IMR-90 (cell line): ENCODE measurements at regions not wholly inside any gene's neighbourhood (a gene's known extent, or its start where the extent isn't known, plus 50 kb on each side); places are given as distances from the start of the nearest gene placed in this dataset.
A peak's percentile ranks its signal among the peaks of the same experiment; 100 is the strongest.

Experiments
- ATAC-seq: fragments of 200-7000 bp; cut with Tn5 transposase; 2 replicates; pipeline ENCODE4 v1.9.1; 2020; ENCODE audit warnings: low read depth, mild to moderate bottlenecking, moderate library complexity
- BruUV-seq: library from RNA; stranded (reverse); fragments of 400-500 nt; replicated peaks from 2 replicates; lab custom pipeline; 2021; lab: Mats Ljungman, UMichigan
- CTCF ChIA-PET: fragments of 300-600 bp; formaldehyde crosslinking; extraction: SDS; loops from one replicate; lab custom pipeline; 2021; ENCODE audit warnings: antibody characterized with exemption; lab: Yijun Ruan, JAX
- POLR2A ChIA-PET: fragments of 300-600 bp; sonication (Branson Sonifier 250); formaldehyde crosslinking; loops from one replicate; lab custom pipeline; 2022; ENCODE audit warnings: antibody characterized with exemption; ENCODE audit not compliant: unreplicated experiment; lab: Charles Lee
- DNase-seq: peaks from one replicate; pipeline ENCODE4 v3.0.0; 2013
- H2AFZ ChIP-seq: replicated peaks from 2 replicates; pipeline ENCODE3; 2013; ENCODE audit warnings: low read length, mild to moderate bottlenecking; ENCODE audit not compliant: poor library complexity
- H2AK5ac ChIP-seq: 2 replicates; pipeline ENCODE4 v1.6.1; 2013; ENCODE audit warnings: low read depth, low read length, inconsistent platforms
- H2AK9ac ChIP-seq: replicated peaks from 2 replicates; pipeline ENCODE3; 2013; ENCODE audit warnings: mild to moderate bottlenecking, low read depth, low read length, moderate library complexity; ENCODE audit not compliant: poor library complexity
- H2BK120ac ChIP-seq: 2 replicates; pipeline ENCODE4 v1.6.1; 2013; ENCODE audit warnings: low read depth, low read length, inconsistent platforms
- H2BK15ac ChIP-seq: 3 replicates; pipeline ENCODE4 v1.6.1; 2013; ENCODE audit warnings: low read depth, low read length, inconsistent platforms
- H2BK20ac ChIP-seq: 2 replicates; pipeline ENCODE4 v1.6.1; 2013; ENCODE audit warnings: low read depth, mild to moderate bottlenecking, inconsistent platforms, low read length, moderate library complexity
- H2BK5ac ChIP-seq: 2 replicates; pipeline ENCODE4 v1.6.1; 2013; ENCODE audit warnings: mild to moderate bottlenecking, low read depth, low read length, inconsistent platforms; ENCODE audit not compliant: poor library complexity, severe bottlenecking
- H3K14ac ChIP-seq: replicated peaks from 2 replicates; pipeline ENCODE4 v1.6.1; 2013; ENCODE audit warnings: low read depth, low read length, inconsistent platforms
- H3K18ac ChIP-seq: 2 replicates; pipeline ENCODE4 v1.6.1; 2013; ENCODE audit warnings: low read depth, low read length, control low read depth
- H3K23ac ChIP-seq: 2 replicates; pipeline ENCODE4 v1.6.1; 2013; ENCODE audit warnings: low read depth, low read length, inconsistent platforms
- H3K27ac ChIP-seq: 2 replicates; pipeline ENCODE4 v1.5.1; 2013; ENCODE audit warnings: mild to moderate bottlenecking, control low read depth, low read length; ENCODE audit not compliant: insufficient read depth
- H3K27me3 ChIP-seq: 2 replicates; pipeline ENCODE4 v1.6.1; 2013; ENCODE audit warnings: low read length; ENCODE audit not compliant: control insufficient read depth, insufficient read depth
- H3K36me3 ChIP-seq: 2 replicates; pipeline ENCODE4 v1.6.1; 2013; ENCODE audit warnings: low read length, mixed read lengths; ENCODE audit not compliant: control insufficient read depth, insufficient read depth
- H3K4ac ChIP-seq: 2 replicates; pipeline ENCODE4 v1.6.1; 2013; ENCODE audit warnings: low read depth, low read length, inconsistent platforms
- H3K4me1 ChIP-seq: 2 replicates; pipeline ENCODE4 v1.6.1; 2013; ENCODE audit warnings: low read length, mixed read lengths; ENCODE audit not compliant: control insufficient read depth, insufficient read depth
- H3K4me2 ChIP-seq: 2 replicates; pipeline ENCODE4 v1.6.1; 2013; ENCODE audit warnings: low read depth, mild to moderate bottlenecking, control low read depth, low read length, moderate library complexity
- H3K4me3 ChIP-seq: 2 replicates; pipeline ENCODE4 v1.5.1; 2013; ENCODE audit warnings: low read depth, mild to moderate bottlenecking, control low read depth, low read length, moderate library complexity; ENCODE audit not compliant: insufficient read depth
- H3K56ac ChIP-seq: 2 replicates; pipeline ENCODE4 v1.6.1; 2013; ENCODE audit warnings: low read length, inconsistent platforms; ENCODE audit not compliant: insufficient read depth; ENCODE audit errors: extremely low read depth
- H3K79me1 ChIP-seq, 2 experiments: 2 replicates each; pipeline ENCODE4 v1.6.1; 2013; ENCODE audit warnings: low read length in 2 of 2, inconsistent platforms in 1 of 2, low read depth in 1 of 2
- H3K9ac ChIP-seq: 2 replicates; pipeline ENCODE4 v1.6.1; 2013; ENCODE audit warnings: low read depth, low read length, control low read depth
- H3K9me1 ChIP-seq: 2 replicates; pipeline ENCODE4 v1.6.1; 2013; ENCODE audit warnings: low read length, inconsistent platforms; ENCODE audit not compliant: insufficient read depth
- H3K9me3 ChIP-seq: 2 replicates; pipeline ENCODE4 v1.6.1; 2013; ENCODE audit warnings: low read length; ENCODE audit not compliant: control insufficient read depth, insufficient read depth
- H4K20me1 ChIP-seq: 2 replicates; pipeline ENCODE4 v1.6.1; 2013; ENCODE audit warnings: low read length, inconsistent platforms; ENCODE audit not compliant: insufficient read depth
- H4K5ac ChIP-seq: 2 replicates; pipeline ENCODE4 v1.6.1; 2013; ENCODE audit warnings: mild to moderate bottlenecking, low read depth, low read length, control low read depth
- H4K8ac ChIP-seq, 2 experiments: 2 replicates each; pipeline ENCODE4 v1.6.1; 2013; ENCODE audit warnings: low read depth in 2 of 2, low read length in 2 of 2, control low read depth in 1 of 2, inconsistent platforms in 1 of 2
- H4K91ac ChIP-seq: 2 replicates; pipeline ENCODE4 v1.6.1; 2013; ENCODE audit warnings: low read depth, low read length, inconsistent platforms; ENCODE audit not compliant: insufficient read depth
- BHLHE40 ChIP-seq: fragments of 150-350 bp; IDR thresholded peaks from 2 replicates; pipeline ENCODE4 v1.6.1; 2016; ENCODE audit warnings: mild to moderate bottlenecking, low read depth, low read length
- CEBPB ChIP-seq: IDR thresholded peaks from 2 replicates; pipeline ENCODE4 v1.6.1; 2012; ENCODE audit warnings: low read depth, low read length, improper control_type of control experiment
- CHD1 ChIP-seq: IDR thresholded peaks from 2 replicates; pipeline ENCODE4 v1.6.1; 2012; ENCODE audit warnings: low read depth, low read length, improper control_type of control experiment
- CTCF ChIP-seq: conservative IDR thresholded peaks from 2 replicates; pipeline ENCODE4 v1.5.1; 2012; ENCODE audit warnings: mild to moderate bottlenecking, low read depth, low read length, improper control_type of control experiment
- ELK1 ChIP-seq: fragments of 150-350 bp; IDR thresholded peaks from 2 replicates; pipeline ENCODE4 v1.6.1; 2016; ENCODE audit warnings: low read depth, mild to moderate bottlenecking, low read length, moderate library complexity, borderline replicate concordance
- FOS ChIP-seq: fragments of 150-350 bp; IDR thresholded peaks from 2 replicates; pipeline ENCODE4 v1.6.1; 2016; ENCODE audit warnings: low read depth, low read length
- MAFK ChIP-seq: IDR thresholded peaks from 2 replicates; pipeline ENCODE4 v1.6.1; 2012; ENCODE audit warnings: low read depth, low read length, improper control_type of control experiment
- MAZ ChIP-seq: IDR thresholded peaks from 2 replicates; pipeline ENCODE4 v1.6.1; 2012; ENCODE audit warnings: low read depth, mild to moderate bottlenecking, low read length, improper control_type of control experiment, moderate library complexity, borderline replicate concordance
- MXI1 ChIP-seq: IDR thresholded peaks from 2 replicates; pipeline ENCODE4 v1.6.1; 2012; ENCODE audit warnings: low read depth, mild to moderate bottlenecking, low read length, moderate library complexity, borderline replicate concordance
- NFE2L2 ChIP-seq: fragments of 150-350 bp; IDR thresholded peaks from 2 replicates; pipeline ENCODE4 v1.6.1; 2016; ENCODE audit warnings: low read depth, mild to moderate bottlenecking, low read length
- POLR2A ChIP-seq: IDR thresholded peaks from 2 replicates; pipeline ENCODE4 v1.6.1; 2012; ENCODE audit warnings: mild to moderate bottlenecking, low read depth, low read length
- RAD21 ChIP-seq: IDR thresholded peaks from 2 replicates; pipeline ENCODE4 v1.6.1; 2012; ENCODE audit warnings: low read length, improper control_type of control experiment
- RCOR1 ChIP-seq: IDR thresholded peaks from 2 replicates; pipeline ENCODE4 v1.6.1; 2012; ENCODE audit warnings: mild to moderate bottlenecking, low read length, improper control_type of control experiment; ENCODE audit not compliant: insufficient replicate concordance
- RFX5 ChIP-seq: IDR thresholded peaks from 2 replicates; pipeline ENCODE4 v1.8.0; 2012; ENCODE audit warnings: low read depth, mild to moderate bottlenecking, low read length, moderate library complexity
- SMC3 ChIP-seq: fragments of 150-350 bp; IDR thresholded peaks from 2 replicates; pipeline ENCODE4 v1.6.1; 2016; ENCODE audit warnings: low read depth, mild to moderate bottlenecking, antibody characterized with exemption, low read length, moderate library complexity
- dilution Hi-C: fragments of 300-500 bp; cut with HindIII; formaldehyde crosslinking; loops from one replicate; pipeline ENCODE4 v1.14.3; 2018; ENCODE audit warnings: low sequenced_read_pairs; ENCODE audit not compliant: unreplicated experiment
- in situ Hi-C: fragments of 300-500 bp; cut with MboI; formaldehyde crosslinking; loops from 3 replicates; pipeline ENCODE4 v1.14.3; 2019; ENCODE audit warnings: low sequenced_read_pairs, inconsistent platforms, mixed read lengths
- intact Hi-C: fragments of 100-400 bp; cut with micrococcal nuclease; formaldehyde crosslinking; loops from 2 replicates; pipeline ENCODE4 v1.10.0; 2022
- TF ChIP-seq, protein P1 (sequence below): fragments of 150-350 bp; IDR thresholded peaks from 2 replicates; pipeline ENCODE4 v1.6.1; 2017; ENCODE audit warnings: mild to moderate bottlenecking, antibody characterized with exemption, low read length, low read depth

DNA sequence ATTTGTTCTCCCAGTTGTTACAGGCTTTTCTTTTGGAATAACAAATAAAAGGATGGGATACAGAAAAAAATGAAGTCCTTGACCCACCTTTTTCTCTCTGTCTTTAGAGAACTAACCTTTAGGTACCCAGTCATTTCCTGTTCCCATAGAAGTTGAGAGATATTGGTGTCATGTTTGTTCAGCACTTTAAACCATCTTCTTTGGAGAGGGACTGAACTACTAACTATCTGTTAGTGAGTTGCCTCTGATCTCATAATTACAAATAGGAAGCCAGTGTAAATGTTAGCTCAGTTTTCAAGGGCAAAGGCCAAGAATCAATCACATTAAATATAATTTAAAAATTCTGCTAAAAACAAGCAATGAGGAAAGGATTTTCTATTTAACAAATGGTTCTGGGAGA is 72.9 kb upstream of the DCBLD2 start:
- Histone ChIP-seq H3K23ac (no peak overlapping the region), H3K4me3 (no peak overlapping the region), H3K27me3 (no peaks in the 10 kb centered on the region), H3K56ac (no peak overlapping the region), H2AFZ (no peak overlapping the region), H3K4me2 (no peak overlapping the region), H3K36me3 (no peaks in the 10 kb centered on the region), H3K4ac (peak overlapping the region; percentile 31; the same call in 1 of the 2 replicates), H3K9me1 (peaks cover 3% of the 10 kb centered on the region), H3K4me1 (peaks cover 3% of the 10 kb centered on the region; the same call in 1 of the 2 replicates), H2AK5ac (no peak overlapping the region), H2BK20ac (no peak overlapping the region), H3K18ac (peak overlapping the region; percentile 40; the same call in 1 of the 2 replicates), H3K14ac (no peak overlapping the region), H3K9me3 (no peaks in the 10 kb centered on the region), H2AK9ac (no peak overlapping the region), H3K9ac (no peak overlapping the region), H2BK15ac (no peak overlapping the region), H4K8ac (no peak overlapping the region), H4K5ac (peak overlapping the region; percentile 31; the same call in 1 of the 2 replicates), H2BK120ac (peak overlapping the region; percentile 47; the same call in 1 of the 2 replicates), H4K91ac (no peak overlapping the region), H3K27ac (no peak overlapping the region), H4K20me1 (no peaks in the 10 kb centered on the region), H3K79me1 (peaks cover 3 to 18% of the 10 kb centered on the region in 2 experiments; a peak in 3 of 4 replicates), H2BK5ac (peak overlapping the region; percentile 77)
- TF ChIP-seq BHLHE40 (no peak), RAD21 (no peak), RFX5 (no peak), POLR2A (no peak), CEBPB (no peak), FOS (no peak), SMC3 (no peak), NFE2L2 (no peak), RCOR1 (no peak), CTCF (no peak), MXI1 (no peak), ELK1 (no peak), MAZ (no peak), MAFK (no peak), CHD1 (no peak)
- TF ChIP-seq, protein P1, sequence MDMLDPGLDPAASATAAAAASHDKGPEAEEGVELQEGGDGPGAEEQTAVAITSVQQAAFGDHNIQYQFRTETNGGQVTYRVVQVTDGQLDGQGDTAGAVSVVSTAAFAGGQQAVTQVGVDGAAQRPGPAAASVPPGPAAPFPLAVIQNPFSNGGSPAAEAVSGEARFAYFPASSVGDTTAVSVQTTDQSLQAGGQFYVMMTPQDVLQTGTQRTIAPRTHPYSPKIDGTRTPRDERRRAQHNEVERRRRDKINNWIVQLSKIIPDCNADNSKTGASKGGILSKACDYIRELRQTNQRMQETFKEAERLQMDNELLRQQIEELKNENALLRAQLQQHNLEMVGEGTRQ = no peak
- no peak for DNase-seq
- intact Hi-C loops = no loop called here
- in situ Hi-C loops = no loop called here
- ChIA-PET POLR2A (no interaction called here), CTCF (no interaction called here)
- ATAC-seq = no peak
- dilution Hi-C loops = no loop called here
- BruUV-seq = no TSS peak
